ENCODE measurements at regions not wholly inside any gene's neighbourhood (a gene's known extent, or its start where the extent isn't known, plus 50 kb on each side); places are given as distances from the start of the nearest gene placed in this dataset.

GRCh38 chr2:226079671-226080181 lies 680.2 kb downstream of the NYAP2 start:
- no peak for DNase-seq (ENCODE audit: low read depth in 2 of 2)

GRCh38 chr2:226079196-226079595 lies 679.7 kb downstream of the NYAP2 start:
- no peak for DNase-seq (ENCODE audit: low read depth in 2 of 2)

- no peak for DNase-seq (ENCODE audit: low read depth in 2 of 2)
Observed at GRCh38 chr2:226078666-226079065, 679.2 kb downstream of the NYAP2 start.

GRCh38 chr2:226077841-226078240 lies 678.3 kb downstream of the NYAP2 start:
- no peak for DNase-seq (ENCODE audit: low read depth in 2 of 2)

GRCh38 chr2:226077031-226077430 lies 677.5 kb downstream of the NYAP2 start:
- no peak for DNase-seq (ENCODE audit: low read depth in 2 of 2)

GRCh38 chr2:226076529-226076928 lies 677.0 kb downstream of the NYAP2 start:
- no peak for DNase-seq (ENCODE audit: low read depth in 2 of 2)

GRCh38 chr2:226074391-226074790 lies 674.9 kb downstream of the NYAP2 start:
- no peak for DNase-seq (ENCODE audit: low read depth in 2 of 2)

GRCh38 chr2:226073496-226074160 lies 674.1 kb downstream of the NYAP2 start:
- no peak for DNase-seq (ENCODE audit: low read depth in 2 of 2)

GRCh38 chr2:226066873-226067272 lies 667.4 kb downstream of the NYAP2 start:
- no peak for DNase-seq (ENCODE audit: low read depth in 2 of 2)

- DNase-seq (ENCODE audit: low read depth in 2 of 2), result no peak
Observed at GRCh38 chr2:226066391-226066790, 666.9 kb downstream of the NYAP2 start.

GRCh38 chr2:226064932-226065570 lies 665.5 kb downstream of the NYAP2 start:
- DNase-seq (ENCODE audit: low read depth in 2 of 2), result no peak

GRCh38 chr2:226063704-226064440 lies 664.4 kb downstream of the NYAP2 start:
- DNase-seq (ENCODE audit: low read depth in 2 of 2), result no peak

- no peak for DNase-seq (ENCODE audit: low read depth in 2 of 2)
Observed at GRCh38 chr2:226059961-226060627, 660.6 kb downstream of the NYAP2 start.

GRCh38 chr2:226057914-226058313 lies 658.4 kb downstream of the NYAP2 start:
- DNase-seq (ENCODE audit: low read depth in 2 of 2), result no peak

- no peak for DNase-seq (ENCODE audit: low read depth in 2 of 2)
Observed at GRCh38 chr2:226057365-226057764, 657.9 kb downstream of the NYAP2 start.

- DNase-seq (ENCODE audit: low read depth in 2 of 2), result no peak
Observed at GRCh38 chr2:226052772-226053416, 653.4 kb downstream of the NYAP2 start.

- DNase-seq (ENCODE audit: low read depth in 2 of 2), result no peak
Observed at GRCh38 chr2:226050822-226051221, 651.3 kb downstream of the NYAP2 start.

GRCh38 chr2:226048611-226049010 lies 649.1 kb downstream of the NYAP2 start:
- DNase-seq (ENCODE audit: low read depth in 2 of 2), result no peak

- DNase-seq (ENCODE audit: low read depth in 2 of 2), result no peak
Observed at GRCh38 chr2:226045080-226045479, 645.6 kb downstream of the NYAP2 start.

GRCh38 chr2:226040344-226040900 lies 640.9 kb downstream of the NYAP2 start:
- no peak for DNase-seq (ENCODE audit: low read depth in 2 of 2)

GRCh38 chr2:226037526-226037925 lies 638.0 kb downstream of the NYAP2 start:
- DNase-seq (ENCODE audit: low read depth in 2 of 2), result no peak

Data from stimulated activated CD4-positive, alpha-beta T cell treated with anti-CD3 and anti-CD28 coated beads, Interleukin-12 subunit alpha, Interleukin-12 subunit beta, amount 100 ng/mL, for 24 hours (primary cell).